MM.1S (cell line): ENCODE measurements at regions not wholly inside any gene's neighbourhood (a gene's known extent, or its start where the extent isn't known, plus 50 kb on each side); places are given as distances from the start of the nearest gene placed in this dataset.

ENCODE experiments used
- DNase-seq: peaks from one replicate; pipeline ENCODE4 v3.0.0-alpha.2; 2015
- H2AFZ ChIP-seq: fragments of 300-600 bp; sonication (generic); 2 replicates; pipeline ENCODE4 v1.6.0; 2016; ENCODE audit warnings: antibody characterized with exemption, low read length
- H3F3A ChIP-seq: fragments of 300-600 bp; sonication (generic); 2 replicates; pipeline ENCODE4 v1.6.1; 2016; ENCODE audit warnings: mild to moderate bottlenecking, antibody characterized with exemption, low read length, moderate library complexity, mixed read lengths; ENCODE audit not compliant: insufficient read depth
- H3K27ac ChIP-seq: fragments of 300-600 bp; sonication (generic); 2 replicates; pipeline ENCODE4 v1.5.1; 2016; ENCODE audit warnings: mild to moderate bottlenecking, low read length
- H3K27me3 ChIP-seq: fragments of 300-600 bp; sonication (generic); replicated peaks from 2 replicates; pipeline ENCODE4 v1.6.0; 2016; ENCODE audit warnings: low read length; ENCODE audit not compliant: insufficient read depth
- H3K36me3 ChIP-seq: fragments of 300-600 bp; sonication (generic); replicated peaks from 2 replicates; pipeline ENCODE4 v1.6.1; 2016; ENCODE audit warnings: mild to moderate bottlenecking, low read length, mixed read lengths; ENCODE audit not compliant: insufficient read depth
- H3K4me1 ChIP-seq: fragments of 300-600 bp; sonication (generic); 2 replicates; pipeline ENCODE4 v1.6.1; 2016; ENCODE audit warnings: low read length, mixed read lengths
- H3K4me2 ChIP-seq: fragments of 300-600 bp; sonication (generic); 2 replicates; pipeline ENCODE4 v1.6.0; 2016; ENCODE audit warnings: low read depth, low read length
- H3K4me3 ChIP-seq: fragments of 300-600 bp; sonication (generic); 2 replicates; pipeline ENCODE4 v1.5.1; 2016; ENCODE audit warnings: low read length, mixed read lengths
- H3K79me2 ChIP-seq: fragments of 300-600 bp; sonication (generic); 2 replicates; pipeline ENCODE4 v1.6.1; 2016; ENCODE audit warnings: mixed run types, low read length, mixed read lengths
- H3K9ac ChIP-seq: fragments of 300-600 bp; sonication (generic); 2 replicates; pipeline ENCODE4 v1.6.1; 2016; ENCODE audit warnings: low read length, mixed read lengths
- H3K9me2 ChIP-seq: fragments of 300-600 bp; sonication (generic); replicated peaks from 2 replicates; pipeline ENCODE4 v1.6.1; 2016; ENCODE audit warnings: mild to moderate bottlenecking, low read length, mixed read lengths; ENCODE audit not compliant: insufficient read depth
- H3K9me3 ChIP-seq: fragments of 300-600 bp; sonication (generic); replicated peaks from 2 replicates; pipeline ENCODE4 v1.6.1; 2016; ENCODE audit warnings: mild to moderate bottlenecking, low read length, mixed read lengths; ENCODE audit not compliant: insufficient read depth
- H4K20me1 ChIP-seq: fragments of 300-600 bp; sonication (generic); 2 replicates; pipeline ENCODE4 v1.6.1; 2016; ENCODE audit warnings: mild to moderate bottlenecking, low read length, moderate library complexity, mixed read lengths; ENCODE audit not compliant: insufficient read depth
- EZH2 ChIP-seq: fragments of 300-600 bp; sonication (generic); optimal IDR thresholded peaks from 2 replicates; pipeline ENCODE3; 2017; ENCODE audit warnings: low read depth, mild to moderate bottlenecking, antibody characterized with exemption, low read length, mixed read lengths
- EZH2phosphoT487 ChIP-seq: fragments of 300-600 bp; sonication (generic); IDR thresholded peaks from 2 replicates; pipeline ENCODE4 v1.6.1; 2018; ENCODE audit warnings: antibody characterized with exemption, low read length
- TF ChIP-seq, protein P1 (sequence below): fragments of 300-600 bp; sonication (generic); IDR thresholded peaks from 2 replicates; pipeline ENCODE4 v1.5.1; 2016; ENCODE audit warnings: antibody characterized with exemption, low read length, mixed read lengths

DNA sequence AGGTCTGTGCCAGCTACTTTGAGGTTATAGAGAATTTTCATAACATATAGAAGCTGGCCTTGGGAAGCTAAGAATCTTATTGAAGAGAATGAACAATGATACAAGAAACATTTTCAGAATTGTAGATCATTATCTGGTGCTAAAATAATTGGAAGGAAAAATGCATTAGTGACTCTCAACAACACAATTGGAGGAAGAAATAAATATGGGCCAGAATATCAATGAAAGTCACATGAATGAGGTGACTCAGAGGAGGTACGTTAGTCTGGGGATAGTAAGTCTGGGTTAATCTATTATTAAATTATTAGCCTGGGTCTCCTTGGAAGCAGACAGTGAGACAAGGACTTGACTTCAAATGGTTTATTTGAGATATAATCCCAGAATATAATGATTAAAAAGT is 529.3 kb upstream of the SLIT2 start:
- Histone ChIP-seq H4K20me1 (no peaks in the 10 kb centered on the region), H3K9me2 (no peaks in the 10 kb centered on the region), H3K4me1 (no peaks in the 10 kb centered on the region), H3K27me3 (no peaks in the 10 kb centered on the region), H2AFZ (no peak overlapping the region), H3K36me3 (no peaks in the 10 kb centered on the region), H3K27ac (no peak overlapping the region), H3K9me3 (no peaks in the 10 kb centered on the region), H3K9ac (no peak overlapping the region), H3K4me2 (no peak overlapping the region), H3K4me3 (no peak overlapping the region), H3K79me2 (no peaks in the 10 kb centered on the region), H3F3A (no peaks in the 10 kb centered on the region)
- no peak for DNase-seq
- TF ChIP-seq, protein P1, sequence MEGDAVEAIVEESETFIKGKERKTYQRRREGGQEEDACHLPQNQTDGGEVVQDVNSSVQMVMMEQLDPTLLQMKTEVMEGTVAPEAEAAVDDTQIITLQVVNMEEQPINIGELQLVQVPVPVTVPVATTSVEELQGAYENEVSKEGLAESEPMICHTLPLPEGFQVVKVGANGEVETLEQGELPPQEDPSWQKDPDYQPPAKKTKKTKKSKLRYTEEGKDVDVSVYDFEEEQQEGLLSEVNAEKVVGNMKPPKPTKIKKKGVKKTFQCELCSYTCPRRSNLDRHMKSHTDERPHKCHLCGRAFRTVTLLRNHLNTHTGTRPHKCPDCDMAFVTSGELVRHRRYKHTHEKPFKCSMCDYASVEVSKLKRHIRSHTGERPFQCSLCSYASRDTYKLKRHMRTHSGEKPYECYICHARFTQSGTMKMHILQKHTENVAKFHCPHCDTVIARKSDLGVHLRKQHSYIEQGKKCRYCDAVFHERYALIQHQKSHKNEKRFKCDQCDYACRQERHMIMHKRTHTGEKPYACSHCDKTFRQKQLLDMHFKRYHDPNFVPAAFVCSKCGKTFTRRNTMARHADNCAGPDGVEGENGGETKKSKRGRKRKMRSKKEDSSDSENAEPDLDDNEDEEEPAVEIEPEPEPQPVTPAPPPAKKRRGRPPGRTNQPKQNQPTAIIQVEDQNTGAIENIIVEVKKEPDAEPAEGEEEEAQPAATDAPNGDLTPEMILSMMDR = no peak
- TF ChIP-seq EZH2phosphoT487 = no peak

DNA sequence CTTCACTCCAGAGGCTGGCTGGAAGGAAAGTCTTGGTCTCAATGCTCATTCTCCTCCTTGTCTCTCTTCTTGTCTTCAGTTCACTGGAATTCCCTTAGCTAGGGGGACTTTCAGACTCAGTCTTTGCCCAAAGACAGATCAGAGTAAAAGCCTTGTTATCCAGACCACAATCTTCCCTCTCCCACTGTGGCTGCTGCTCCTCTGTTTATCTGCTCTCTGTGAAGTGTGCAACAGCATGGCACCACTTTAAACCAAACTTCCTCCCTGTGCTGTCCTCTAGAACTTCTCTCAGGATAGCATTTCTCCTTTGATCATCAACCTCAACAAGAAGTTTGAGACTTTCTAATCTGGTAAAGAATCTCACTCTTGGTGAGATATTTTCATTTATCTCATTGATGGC is 530.1 kb upstream of the SLIT2 start:
- Histone ChIP-seq H3K79me2 (no peaks in the 10 kb centered on the region), H3F3A (no peaks in the 10 kb centered on the region), H3K27me3 (no peaks in the 10 kb centered on the region), H3K9ac (no peak overlapping the region), H4K20me1 (no peaks in the 10 kb centered on the region), H3K4me1 (no peaks in the 10 kb centered on the region), H2AFZ (no peak overlapping the region), H3K27ac (no peak overlapping the region), H3K36me3 (no peaks in the 10 kb centered on the region), H3K9me2 (no peaks in the 10 kb centered on the region), H3K9me3 (no peaks in the 10 kb centered on the region), H3K4me3 (no peak overlapping the region), H3K4me2 (no peak overlapping the region)
- no peak for DNase-seq
- no peak for TF ChIP-seq EZH2
- TF ChIP-seq, protein P1 = no peak
- no peak for TF ChIP-seq EZH2phosphoT487

DNA sequence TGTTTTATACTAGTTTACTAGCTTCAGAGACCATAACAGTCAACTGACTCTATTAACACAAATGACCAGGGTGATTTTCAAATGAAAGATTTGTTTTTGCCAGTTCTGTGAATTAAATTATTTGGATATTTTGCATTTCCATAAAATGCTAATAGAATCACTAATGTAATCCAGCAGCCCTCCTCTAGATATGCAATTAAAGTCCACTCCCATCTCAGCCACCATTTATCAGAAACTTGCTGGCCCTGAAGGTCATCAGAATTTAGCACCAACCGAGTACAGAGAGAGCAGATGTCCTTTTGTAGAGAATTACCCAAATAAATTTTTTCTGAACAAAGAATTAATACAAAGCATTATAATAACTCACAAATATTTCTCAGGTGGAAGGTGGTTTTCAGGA is 531.1 kb upstream of the SLIT2 start:
- H3K9me2 ChIP-seq = no peaks in the 10 kb centered on the region
- H3K4me2 ChIP-seq = no peak overlapping the region
- no peaks in the 10 kb centered on the region for H3F3A ChIP-seq
- no peaks in the 10 kb centered on the region for H3K79me2 ChIP-seq
- TF ChIP-seq EZH2 = no peak
- TF ChIP-seq, protein P1 = no peak
- H2AFZ ChIP-seq = no peak overlapping the region
- H3K36me3 ChIP-seq = no peaks in the 10 kb centered on the region
- no peaks in the 10 kb centered on the region for H3K4me1 ChIP-seq
- no peak for DNase-seq
- H3K9ac ChIP-seq = no peak overlapping the region
- no peak overlapping the region for H3K27ac ChIP-seq
- H4K20me1 ChIP-seq = no peaks in the 10 kb centered on the region
- H3K27me3 ChIP-seq = no peaks in the 10 kb centered on the region
- H3K9me3 ChIP-seq = no peaks in the 10 kb centered on the region
- no peak overlapping the region for H3K4me3 ChIP-seq

DNA sequence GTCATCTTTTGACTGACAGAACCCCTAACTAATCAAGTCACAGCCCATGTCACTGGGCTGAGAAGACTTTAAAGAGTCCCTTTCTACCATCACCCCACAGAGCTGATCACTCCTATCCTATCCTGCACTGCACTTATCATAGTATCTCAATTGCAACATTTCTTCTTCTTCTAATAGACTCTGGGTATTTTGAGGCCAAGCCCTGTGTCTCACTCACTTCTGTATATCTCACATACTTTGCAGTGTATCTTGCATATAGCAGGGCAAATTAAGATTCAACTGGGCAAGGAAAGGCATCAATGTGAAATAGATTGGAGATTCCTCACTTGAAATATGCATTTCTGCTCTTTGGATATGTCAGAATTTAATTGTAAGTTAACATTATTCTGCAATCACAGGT is 531.5 kb upstream of the SLIT2 start:
- no peaks in the 10 kb centered on the region for H3K4me1 ChIP-seq
- no peak for DNase-seq

More for the DNA sequence above, 531.5 kb upstream of the SLIT2 start:
- Histone ChIP-seq H3K4me2 (no peak overlapping the region), H3F3A (no peaks in the 10 kb centered on the region), H3K36me3 (no peaks in the 10 kb centered on the region), H3K27ac (no peak overlapping the region), H2AFZ (no peak overlapping the region), H4K20me1 (no peaks in the 10 kb centered on the region), H3K79me2 (no peaks in the 10 kb centered on the region), H3K9me3 (no peaks in the 10 kb centered on the region), H3K27me3 (no peaks in the 10 kb centered on the region), H3K9me2 (no peaks in the 10 kb centered on the region), H3K9ac (no peak overlapping the region), H3K4me3 (no peak overlapping the region)
- TF ChIP-seq EZH2 (no peak), EZH2phosphoT487 (no peak)
- TF ChIP-seq, protein P1 = no peak
